Stomach smooth muscle (tissue), 2 donors: ENCODE measurements at regions not wholly inside any gene's neighbourhood (a gene's known extent, or its start where the extent isn't known, plus 50 kb on each side); places are given as distances from the start of the nearest gene placed in this dataset.
A peak's percentile ranks its signal among the peaks of the same experiment; 100 is the strongest.
"Not testable (repeated sequence)": the region's sequence is repeated elsewhere in the genome, so short reads cannot be mapped to it uniquely, and the experiment has no call there.

Experiments
- H3K27ac ChIP-seq: one replicate; pipeline ENCODE4 v1.7.0; 2013; ENCODE audit warnings: mild to moderate bottlenecking, low read length, inconsistent platforms
- H3K27me3 ChIP-seq, 2 donors: one replicate each; pipeline ENCODE4 v1.7.0; 2013; ENCODE audit warnings: low read length in 2 of 2; ENCODE audit not compliant: insufficient read depth in 2 of 2, control insufficient read depth in 1 of 2
- H3K36me3 ChIP-seq, 2 donors: one replicate each; pipeline ENCODE4 v1.7.0; 2013; ENCODE audit warnings: low read length in 2 of 2; ENCODE audit not compliant: control insufficient read depth in 2 of 2, insufficient read depth in 2 of 2
- H3K4me1 ChIP-seq: one replicate; pipeline ENCODE4 v1.7.0; 2013; ENCODE audit warnings: low read length; ENCODE audit not compliant: control insufficient read depth, insufficient read depth
- H3K4me3 ChIP-seq, 2 donors: one replicate each; pipeline ENCODE4 v1.7.0; 2013; ENCODE audit warnings: low read length in 2 of 2
- H3K9ac ChIP-seq, 2 donors: one replicate each; pipeline ENCODE4 v1.7.0; 2013; ENCODE audit warnings: low read length in 2 of 2, mild to moderate bottlenecking in 1 of 2
- H3K9me3 ChIP-seq, 2 donors: one replicate each; pipeline ENCODE4 v1.7.0; 2013; ENCODE audit warnings: low read length in 2 of 2; ENCODE audit not compliant: control insufficient read depth in 2 of 2
- donor health status: healthy.
- donor health status: Pancreatic carcinoma.

DNA sequence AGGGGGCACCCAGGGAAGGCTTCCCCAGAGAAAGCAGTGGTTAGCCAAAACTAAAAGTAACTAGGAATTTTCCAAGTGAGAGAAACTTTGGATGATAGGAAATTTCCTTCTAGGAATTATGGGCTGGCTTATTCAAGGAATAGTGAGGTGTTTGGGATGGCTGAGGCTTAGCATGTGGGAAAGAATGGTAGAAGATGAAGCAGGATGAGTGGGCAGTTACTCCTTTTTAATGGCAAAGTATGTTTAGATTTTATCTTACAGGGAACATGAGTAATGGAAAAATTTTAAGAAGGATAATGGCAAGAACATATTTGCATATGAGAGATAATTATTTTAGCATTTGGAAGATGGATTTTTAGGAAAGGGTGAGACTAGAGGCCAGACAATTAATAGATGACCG, 197.6 kb downstream of the SLC38A4 start:
- Histone ChIP-seq H3K9me3 (peaks cover 0 to 3% of the 10 kb centered on the region in 2 donors), H3K9ac (no peak overlapping the region), H3K36me3 (no peaks in the 10 kb centered on the region), H3K4me3 (no peak overlapping the region), H3K27me3 (no peaks in the 10 kb centered on the region), H3K4me1 (no peaks in the 10 kb centered on the region), H3K27ac (no peak overlapping the region)

DNA sequence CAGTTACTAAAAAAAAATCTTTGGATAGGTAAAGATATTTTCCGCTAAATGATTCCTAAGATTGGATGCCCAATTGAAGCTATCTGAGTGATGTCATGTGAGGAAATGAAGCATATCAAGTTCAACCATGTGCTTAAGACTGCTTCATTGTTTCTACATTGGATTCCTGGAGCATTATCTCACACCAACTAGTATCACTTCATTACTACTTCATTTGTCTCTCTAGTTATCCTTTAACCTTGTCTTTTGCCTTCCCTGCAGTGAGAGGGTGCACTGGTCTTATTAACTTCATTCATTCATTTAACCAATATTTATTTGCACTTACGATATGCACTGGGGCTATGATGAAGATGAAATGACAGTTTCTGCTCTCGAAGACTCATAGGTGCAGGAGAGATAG, 198.1 kb downstream of the SLC38A4 start:
- H3K9me3 ChIP-seq = peaks cover 0 to under 1% of the 10 kb centered on the region in 2 donors

DNA sequence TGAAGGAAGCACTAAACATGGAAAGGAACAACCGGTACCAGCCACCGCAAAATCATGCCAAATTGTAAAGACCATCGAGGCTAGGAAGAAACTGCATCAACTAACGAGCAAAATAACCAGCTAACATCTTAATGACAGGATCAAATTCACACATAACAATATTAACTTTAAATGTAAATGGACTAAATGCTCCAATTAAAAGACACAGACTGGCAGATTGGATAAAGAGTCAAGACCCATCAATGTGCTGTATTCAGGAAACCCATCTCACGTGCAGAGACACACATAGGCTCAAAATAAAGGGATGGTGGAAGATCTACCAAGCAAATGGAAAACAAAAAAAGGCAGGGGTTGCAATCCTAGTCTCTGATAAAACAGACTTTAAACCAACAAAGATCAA, 206.3 kb downstream of the SLC38A4 start:
- H3K36me3 ChIP-seq, H3K9me3 ChIP-seq, H3K9ac ChIP-seq, H3K27me3 ChIP-seq, H3K4me3 ChIP-seq, H3K4me1 ChIP-seq, H3K27ac ChIP-seq: not testable (repeated sequence)

More for the DNA sequence above, 198.1 kb downstream of the SLC38A4 start:
- Histone ChIP-seq H3K27ac (no peak overlapping the region), H3K27me3 (no peaks in the 10 kb centered on the region), H3K9ac (no peak overlapping the region), H3K4me1 (no peaks in the 10 kb centered on the region), H3K36me3 (no peaks in the 10 kb centered on the region), H3K4me3 (no peak overlapping the region)

DNA sequence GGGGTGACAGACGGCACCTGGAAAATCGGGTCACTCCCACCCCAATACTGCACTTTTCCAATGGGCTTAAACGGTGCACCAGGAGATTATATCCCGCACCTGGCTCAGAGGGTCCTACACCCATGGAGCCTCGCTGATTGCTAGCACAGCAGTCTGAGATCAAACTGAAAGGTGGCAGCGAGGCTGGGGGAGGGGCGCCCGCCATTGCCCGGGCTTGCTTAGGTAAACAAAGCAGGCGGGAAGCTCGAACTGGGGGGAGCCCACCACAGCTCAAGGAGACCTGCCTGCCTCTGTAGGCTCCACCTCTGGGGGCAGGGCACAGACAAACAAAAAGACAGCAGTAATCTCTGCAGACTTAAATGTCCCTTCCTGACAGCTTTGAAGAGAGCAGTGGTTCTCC, 208.1 kb downstream of the SLC38A4 start:
- H3K9ac ChIP-seq, H3K4me1 ChIP-seq, H3K27me3 ChIP-seq, H3K36me3 ChIP-seq, H3K9me3 ChIP-seq, H3K4me3 ChIP-seq: not testable (repeated sequence)
- peak overlapping the region; percentile 60 for H3K27ac ChIP-seq

DNA sequence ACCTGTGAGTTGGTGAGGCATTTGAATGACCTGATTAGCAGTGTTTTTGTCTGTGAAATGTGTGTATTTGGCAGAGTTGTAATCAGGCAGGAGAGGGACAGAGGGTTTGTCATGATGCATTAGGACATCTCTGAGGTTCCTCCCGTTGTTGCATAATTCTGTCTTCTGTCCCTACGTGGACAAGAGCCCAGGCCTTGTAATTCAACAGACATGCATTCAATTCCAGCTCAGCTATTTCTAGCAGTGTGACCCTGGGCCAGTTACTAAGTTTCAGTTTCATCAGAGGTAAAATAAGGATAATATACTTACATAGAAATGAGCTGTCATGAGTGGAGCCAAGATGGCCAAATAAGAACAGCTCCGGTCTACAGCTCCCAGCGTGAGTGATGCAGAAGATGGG, 208.6 kb downstream of the SLC38A4 start:
- Histone ChIP-seq H3K4me1 (peaks cover 6% of the 10 kb centered on the region), H3K4me3 (no peak overlapping the region), H3K27me3 (no peaks in the 10 kb centered on the region), H3K36me3 (no peaks in the 10 kb centered on the region), H3K27ac (peak overlapping the region; percentile 60), H3K9me3 (no peaks in the 10 kb centered on the region), H3K9ac (no peak overlapping the region)

DNA sequence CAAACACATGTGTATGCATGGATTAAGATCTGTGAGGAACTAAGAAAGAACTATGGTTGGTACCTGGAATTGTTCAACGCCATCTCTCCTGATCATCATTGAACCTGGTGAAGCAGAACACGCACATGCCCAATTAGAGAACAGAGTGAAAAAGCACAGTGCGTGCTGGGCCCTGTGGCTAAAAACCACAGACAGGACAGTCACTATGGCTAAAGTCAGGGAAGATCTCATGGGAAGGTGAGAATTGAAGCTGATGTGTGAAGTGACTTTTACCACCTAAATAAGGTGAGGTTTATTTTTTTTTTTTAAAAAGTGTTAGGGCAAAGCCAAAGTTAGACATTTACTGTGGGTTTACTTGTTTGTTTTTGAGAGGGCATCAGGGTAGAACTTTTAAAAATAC, 215.0 kb downstream of the SLC38A4 start:
- Histone ChIP-seq H3K4me1 (peaks cover 3% of the 10 kb centered on the region), H3K4me3 (no peak overlapping the region), H3K27me3 (no peaks in the 10 kb centered on the region), H3K27ac (no peak overlapping the region), H3K9me3 (no peaks in the 10 kb centered on the region), H3K36me3 (no peaks in the 10 kb centered on the region), H3K9ac (no peak overlapping the region)

DNA sequence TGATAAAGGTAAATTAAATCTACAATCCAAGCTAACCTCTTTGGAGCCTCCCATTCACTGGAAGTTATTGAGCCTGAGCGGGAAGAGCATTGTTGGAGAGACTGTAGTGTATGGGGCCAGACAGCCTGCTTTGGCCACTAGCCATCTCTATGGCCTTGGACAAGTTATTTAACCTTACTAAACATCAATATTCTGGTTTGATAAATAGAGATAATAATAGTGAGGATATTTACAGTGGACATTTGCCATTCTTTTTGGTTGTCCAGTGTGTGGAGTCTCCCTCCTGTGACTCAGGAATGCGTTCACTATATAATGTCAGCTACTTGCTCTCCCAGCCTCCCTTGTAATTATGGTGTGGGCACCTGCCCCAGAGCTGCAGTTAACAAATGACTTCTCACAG, 216.1 kb downstream of the SLC38A4 start:
- Histone ChIP-seq H3K27me3 (no peaks in the 10 kb centered on the region), H3K27ac (no peak overlapping the region), H3K9ac (no peak overlapping the region)

DNA sequence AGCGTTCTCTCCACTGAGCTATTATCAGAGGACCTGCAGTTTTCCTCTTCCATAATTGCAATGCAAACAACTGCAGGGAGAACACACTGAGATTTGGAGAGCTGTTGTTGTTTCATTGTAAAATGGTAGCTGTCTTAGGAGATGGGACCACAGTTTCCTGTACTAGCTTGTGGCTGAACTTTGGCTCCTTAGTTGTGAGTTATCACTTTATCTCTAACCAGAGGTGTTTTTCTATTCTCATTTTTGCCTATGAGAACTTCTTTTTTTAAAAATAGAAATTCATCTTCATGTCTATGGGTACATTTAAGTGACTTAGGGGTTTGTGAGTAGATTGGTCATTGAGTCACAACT, 216.5 kb downstream of the SLC38A4 start:
- Histone ChIP-seq H3K9me3 (no peaks in the 10 kb centered on the region), H3K27ac (no peak overlapping the region), H3K27me3 (no peaks in the 10 kb centered on the region), H3K4me1 (peaks cover 3% of the 10 kb centered on the region), H3K4me3 (no peak overlapping the region), H3K36me3 (no peaks in the 10 kb centered on the region), H3K9ac (no peak overlapping the region)

More for the DNA sequence above, 216.1 kb downstream of the SLC38A4 start:
- no peaks in the 10 kb centered on the region for H3K9me3 ChIP-seq
- H3K4me3 ChIP-seq = no peak overlapping the region
- H3K4me1 ChIP-seq = peaks cover 3% of the 10 kb centered on the region
- no peaks in the 10 kb centered on the region for H3K36me3 ChIP-seq

DNA sequence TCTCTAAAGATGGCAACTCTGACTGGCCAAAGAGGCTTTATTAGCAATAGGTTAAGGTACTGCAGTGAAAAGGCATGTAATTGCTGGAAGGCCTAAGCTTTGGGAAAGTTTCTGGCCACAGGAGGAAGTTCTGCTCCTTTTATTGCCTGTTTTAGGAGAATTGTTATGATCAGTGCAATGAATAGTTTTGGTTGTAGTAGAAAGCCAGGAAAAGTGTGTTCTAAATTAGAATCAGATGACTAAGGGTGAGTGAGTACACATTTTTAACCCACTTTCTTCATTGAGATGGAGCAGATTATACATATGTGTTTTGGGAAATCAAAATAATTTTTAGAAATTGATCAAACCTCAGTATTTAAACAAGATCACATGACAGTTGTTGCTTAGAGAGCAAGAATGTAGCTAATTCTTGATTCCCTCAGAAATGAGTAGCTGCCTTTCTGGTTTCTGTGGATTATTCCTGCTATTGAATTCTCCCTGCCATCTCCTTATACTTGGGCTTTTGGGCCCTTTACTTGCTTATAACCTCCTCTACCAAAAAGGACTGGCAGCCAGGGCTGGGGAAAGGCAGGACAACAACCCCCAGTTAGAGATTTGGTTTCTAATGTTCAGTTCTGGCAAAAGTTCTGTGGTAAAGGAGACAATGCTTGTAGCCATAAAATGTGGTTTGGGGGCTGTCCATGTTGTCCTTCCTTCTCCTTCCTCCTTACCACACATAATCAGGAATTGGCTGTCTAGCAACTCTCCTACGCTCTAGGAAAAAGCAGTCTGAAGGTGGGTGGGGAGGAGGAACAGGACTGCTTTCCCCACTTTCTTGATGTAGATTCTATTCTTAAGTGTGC, 217.1 kb downstream of the SLC38A4 start:
- Histone ChIP-seq H3K27ac (no peak overlapping the region), H3K4me1 (peaks cover 3% of the 10 kb centered on the region), H3K27me3 (no peaks in the 10 kb centered on the region), H3K9ac (no peak overlapping the region), H3K9me3 (no peaks in the 10 kb centered on the region), H3K36me3 (no peaks in the 10 kb centered on the region), H3K4me3 (no peak overlapping the region)

DNA sequence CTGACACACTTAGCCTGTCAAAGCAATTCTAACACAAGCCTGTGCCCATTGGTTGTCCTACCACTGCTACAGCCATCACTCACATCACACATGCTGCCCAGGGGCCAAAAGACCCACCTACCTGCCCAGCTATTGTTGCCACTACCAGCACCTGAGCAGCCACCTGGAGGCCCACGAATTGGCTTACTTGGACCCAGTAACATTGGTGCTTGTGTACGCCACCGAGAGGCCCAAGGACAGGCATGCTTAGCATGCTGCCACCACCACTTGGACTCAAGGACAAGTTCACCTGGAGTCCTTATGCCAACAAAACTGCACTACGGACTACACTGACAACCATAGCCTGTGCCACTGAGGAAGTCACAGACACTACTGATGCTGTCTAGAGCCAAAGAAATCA, 221.1 kb downstream of the SLC38A4 start:
- no peaks in the 10 kb centered on the region for H3K36me3 ChIP-seq
- peaks cover 0 to 3% of the 10 kb centered on the region in 2 donors for H3K9me3 ChIP-seq
- no peaks in the 10 kb centered on the region for H3K27me3 ChIP-seq
- peaks cover 3% of the 10 kb centered on the region for H3K4me1 ChIP-seq
- no peak overlapping the region for H3K27ac ChIP-seq
- H3K4me3 ChIP-seq = no peak overlapping the region
- H3K9ac ChIP-seq = no peak overlapping the region

DNA sequence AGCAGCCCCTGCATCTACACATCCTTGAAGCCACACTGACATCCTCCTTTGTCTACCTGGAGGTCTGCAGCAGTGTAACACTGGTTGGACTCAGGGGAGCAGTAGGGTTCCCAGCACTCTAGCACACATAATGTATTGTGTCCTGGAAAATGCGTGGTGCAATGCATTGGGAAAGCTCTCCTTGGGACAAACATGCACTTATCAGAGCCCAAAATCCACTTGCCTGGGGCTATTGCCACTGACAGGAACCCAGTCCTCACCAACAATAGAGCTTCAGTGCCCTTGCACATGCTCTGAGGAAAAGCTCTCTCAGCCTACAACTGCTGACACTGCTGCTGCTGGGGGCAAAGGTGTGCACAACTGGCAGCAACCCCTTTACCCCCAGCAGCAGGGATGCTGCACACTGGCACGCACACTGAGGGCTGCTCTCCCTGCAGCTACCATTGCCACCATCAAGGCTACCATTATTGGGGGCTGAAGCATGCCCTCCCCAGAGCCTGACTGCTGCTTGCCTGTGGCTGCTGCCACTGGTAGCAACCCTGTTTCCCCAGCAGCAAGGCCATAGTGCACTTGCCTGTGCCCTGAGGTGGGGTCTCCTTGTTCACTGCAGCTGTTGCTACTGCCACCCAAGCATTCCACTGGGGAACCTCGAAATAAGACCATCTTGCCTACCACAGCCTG, 221.9 kb downstream of the SLC38A4 start:
- Histone ChIP-seq H3K9ac (no peak overlapping the region), H3K36me3 (no peaks in the 10 kb centered on the region), H3K4me1 (peaks cover under 1% of the 10 kb centered on the region), H3K27ac (no peak overlapping the region), H3K27me3 (no peaks in the 10 kb centered on the region), H3K4me3 (no peak overlapping the region), H3K9me3 (peaks cover 0 to 3% of the 10 kb centered on the region in 2 donors)
